Mesenteric fat pad (tissue), 1 donor: ENCODE measurements at regions not wholly inside any gene's neighbourhood (a gene's known extent, or its start where the extent isn't known, plus 50 kb on each side); places are given as distances from the start of the nearest gene placed in this dataset.
"Not testable (repeated sequence)": the region's sequence is repeated elsewhere in the genome, so short reads cannot be mapped to it uniquely, and the experiment has no call there.

Experiments
- DNase-seq: peaks from one replicate; pipeline ENCODE4 v3.0.0-alpha.2; 2020; ENCODE audit warnings: low spot score
- donor health status: DM: yes; HTN: yes; CAD: no.

DNA sequence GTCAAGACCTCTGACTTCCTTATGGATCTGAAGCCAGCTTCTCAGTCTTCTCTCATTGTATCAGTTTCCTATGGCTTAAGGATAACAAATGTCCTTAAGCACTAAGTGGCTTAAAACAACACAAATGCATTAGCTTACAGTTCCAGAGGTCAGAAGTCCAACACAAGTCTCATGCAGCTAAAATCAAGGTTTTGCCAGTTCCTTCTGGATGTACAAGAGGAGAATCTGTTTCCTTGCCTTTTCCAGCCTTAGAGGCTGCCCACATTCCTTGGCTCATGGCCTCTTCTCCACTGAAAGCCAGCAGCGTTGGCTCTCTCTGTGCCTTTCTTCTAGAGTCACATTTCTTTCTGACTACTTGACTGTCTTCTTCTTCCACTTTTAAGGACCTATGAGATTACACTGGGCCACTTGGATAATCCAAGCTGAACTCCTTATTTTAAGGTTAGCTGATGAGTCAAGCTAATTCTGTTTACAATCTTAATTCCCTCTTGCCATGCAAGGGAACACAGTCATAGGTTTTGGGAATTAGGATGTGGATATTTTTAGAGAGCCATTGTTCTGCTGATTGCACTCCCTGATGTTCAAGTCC lies 179.0 kb downstream of the BCAS1 start:
- DNase-seq = no peak

DNA sequence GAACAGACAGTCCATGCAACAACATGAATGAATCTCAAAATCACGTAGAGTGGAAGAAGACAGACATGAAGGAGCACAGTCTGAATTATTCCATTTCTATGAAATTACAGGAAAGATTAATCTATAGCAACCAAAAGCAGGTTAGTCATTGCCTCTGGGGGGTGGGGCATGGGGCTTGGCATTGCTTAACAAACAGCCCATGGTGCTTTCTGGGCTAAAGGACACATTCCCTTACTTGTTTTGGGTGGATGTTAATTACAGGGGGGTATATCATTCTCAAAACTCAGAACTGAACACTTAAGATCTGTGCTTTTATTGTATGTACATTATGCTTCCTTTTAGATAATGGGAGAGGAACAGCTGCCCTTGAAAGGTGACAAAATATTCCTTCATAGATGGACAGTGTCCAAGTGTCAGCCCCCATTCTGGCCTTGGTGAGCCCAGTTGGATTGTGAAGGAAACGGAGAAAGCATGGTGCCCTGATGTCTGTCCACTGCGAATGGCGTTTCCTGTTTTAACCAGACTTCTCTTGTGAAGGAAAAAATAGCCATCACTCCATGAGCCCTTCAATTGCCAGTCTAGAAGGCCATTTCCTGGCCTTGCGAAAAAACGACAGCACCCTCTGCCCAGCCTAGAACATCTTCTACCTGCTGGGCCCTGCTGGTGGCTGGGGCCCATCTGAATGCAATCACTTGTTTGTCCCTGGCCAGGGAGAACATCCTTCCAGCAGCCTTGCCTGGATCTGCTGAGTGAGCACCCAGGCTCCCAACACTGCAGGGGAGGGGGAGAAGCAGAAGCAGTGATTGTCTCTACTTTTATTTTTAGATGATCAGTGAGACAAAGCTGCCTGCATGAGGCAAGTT lies 179.7 kb downstream of the BCAS1 start:
- no peak for DNase-seq

DNA sequence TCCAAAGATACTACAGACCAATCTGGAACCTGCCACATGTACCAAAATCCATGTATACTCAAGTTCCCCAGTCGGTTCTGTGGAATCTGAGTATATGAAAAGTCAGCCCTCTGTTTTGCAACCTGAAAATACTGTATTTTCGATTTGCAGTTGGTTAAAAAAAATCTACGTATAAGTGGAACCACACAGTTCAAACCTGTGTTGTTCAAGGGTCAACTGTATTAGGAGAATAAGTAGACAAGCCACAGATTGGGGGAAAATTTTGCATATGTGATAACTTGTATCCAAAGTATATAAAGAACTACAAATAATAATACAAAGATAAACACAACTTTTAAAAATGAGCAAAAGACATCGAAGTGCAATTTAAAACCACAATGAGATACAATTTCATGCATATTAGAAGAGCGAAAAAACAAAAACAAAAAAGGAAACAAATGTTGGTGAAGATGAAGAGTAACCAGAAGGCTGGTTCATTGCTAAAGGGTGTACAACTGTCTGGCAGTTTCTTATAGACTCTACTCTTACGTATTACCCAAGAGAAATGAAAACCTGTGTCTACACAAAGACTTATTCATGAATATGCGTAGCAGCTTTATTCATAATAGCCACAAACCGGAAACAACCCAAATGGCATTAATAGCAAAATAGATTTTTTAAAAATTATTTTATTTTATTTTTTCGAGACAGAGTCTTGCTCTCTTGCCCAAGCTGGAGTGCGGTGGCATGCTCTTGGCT lies 180.8 kb downstream of the BCAS1 start:
- DNase-seq = no peak

DNA sequence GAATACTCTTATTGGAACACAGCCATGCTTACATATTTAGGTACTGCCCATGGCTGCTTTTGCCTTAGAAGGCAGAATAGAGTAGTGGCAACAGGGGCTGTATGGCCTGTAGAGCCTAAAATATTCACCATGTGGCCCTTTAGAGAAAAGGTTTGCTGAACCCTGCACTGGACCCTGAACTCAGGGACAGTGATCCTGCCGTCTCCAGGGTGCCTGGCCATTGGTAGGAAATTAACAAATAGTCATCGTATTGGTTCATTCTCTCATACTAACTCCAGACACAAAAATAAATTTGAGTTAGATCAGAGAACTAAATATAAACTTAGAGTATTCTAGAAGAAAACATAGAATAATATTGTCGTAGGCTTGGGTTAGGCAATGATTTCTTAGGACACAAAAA lies 181.4 kb downstream of the BCAS1 start:
- no peak for DNase-seq

DNA sequence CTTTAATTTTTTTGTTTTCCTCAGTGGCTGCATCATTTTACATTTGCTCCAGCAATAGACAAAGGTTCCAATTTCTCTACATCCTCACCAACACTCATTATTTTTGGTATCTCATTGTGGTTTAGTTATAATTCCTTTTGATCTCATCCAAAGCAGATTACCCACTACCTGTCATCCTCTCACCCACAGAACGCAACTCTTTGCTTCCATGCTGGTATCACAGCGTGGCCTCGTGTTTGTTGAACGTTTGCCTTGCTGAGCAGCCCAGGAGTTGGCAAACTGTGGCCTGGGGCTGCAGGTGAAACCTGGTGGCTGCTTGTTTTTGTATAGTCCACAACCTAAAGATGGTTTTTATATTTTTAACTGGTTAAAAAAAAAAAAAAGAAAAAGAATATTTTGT lies 181.9 kb downstream of the BCAS1 start:
- no peak for DNase-seq

DNA sequence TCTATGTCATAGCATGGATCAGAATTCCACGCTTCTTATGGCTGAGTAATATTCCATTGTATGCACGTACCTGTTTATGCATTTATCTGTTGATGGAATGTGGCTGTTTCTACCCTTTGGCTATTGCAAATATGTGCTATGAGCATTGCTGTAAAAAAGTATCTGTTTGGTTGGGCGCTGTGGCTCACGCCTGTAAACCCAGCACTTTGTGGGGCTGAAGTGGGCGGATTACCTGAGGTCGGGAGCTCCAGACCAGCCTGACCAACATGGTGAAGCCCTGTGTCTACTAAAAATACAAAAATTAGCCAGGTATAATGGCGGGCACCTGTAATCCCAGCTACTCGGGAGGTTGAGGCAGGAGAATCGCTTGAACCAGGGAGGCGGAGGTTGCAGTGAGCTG lies 182.4 kb downstream of the BCAS1 start:
- no peak for DNase-seq

DNA sequence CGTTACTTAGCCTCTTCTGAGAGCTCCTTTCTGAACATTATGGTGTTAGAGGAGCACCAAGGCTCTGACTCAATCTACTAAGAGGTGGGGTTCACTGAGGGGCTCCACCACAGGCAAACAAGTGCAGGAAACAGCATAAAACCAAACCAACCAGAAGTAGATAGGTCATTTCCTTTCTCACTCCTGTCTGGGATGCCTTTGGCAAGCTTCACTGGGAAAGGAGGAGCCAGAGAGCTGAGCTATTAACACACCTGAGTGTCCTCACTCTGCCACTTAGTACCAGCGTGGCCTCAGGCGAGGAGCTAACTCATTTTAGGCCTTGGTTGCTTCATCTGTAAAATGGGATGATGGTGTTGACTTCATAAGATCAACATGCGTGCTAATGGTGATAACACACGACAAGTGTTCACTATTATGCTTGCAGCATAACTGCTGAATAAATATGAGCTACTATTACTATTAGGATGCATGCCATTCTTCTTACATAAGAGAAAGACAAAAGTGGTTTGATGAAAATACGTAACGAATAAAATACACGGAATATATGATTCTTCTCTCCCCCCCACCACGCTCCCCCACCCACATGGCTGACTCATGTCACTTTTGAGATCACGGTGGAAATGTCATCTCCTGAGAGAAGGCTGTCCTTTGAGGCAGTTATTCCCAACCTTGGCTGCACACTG lies 185.4 kb downstream of the BCAS1 start:
- no peak for DNase-seq

DNA sequence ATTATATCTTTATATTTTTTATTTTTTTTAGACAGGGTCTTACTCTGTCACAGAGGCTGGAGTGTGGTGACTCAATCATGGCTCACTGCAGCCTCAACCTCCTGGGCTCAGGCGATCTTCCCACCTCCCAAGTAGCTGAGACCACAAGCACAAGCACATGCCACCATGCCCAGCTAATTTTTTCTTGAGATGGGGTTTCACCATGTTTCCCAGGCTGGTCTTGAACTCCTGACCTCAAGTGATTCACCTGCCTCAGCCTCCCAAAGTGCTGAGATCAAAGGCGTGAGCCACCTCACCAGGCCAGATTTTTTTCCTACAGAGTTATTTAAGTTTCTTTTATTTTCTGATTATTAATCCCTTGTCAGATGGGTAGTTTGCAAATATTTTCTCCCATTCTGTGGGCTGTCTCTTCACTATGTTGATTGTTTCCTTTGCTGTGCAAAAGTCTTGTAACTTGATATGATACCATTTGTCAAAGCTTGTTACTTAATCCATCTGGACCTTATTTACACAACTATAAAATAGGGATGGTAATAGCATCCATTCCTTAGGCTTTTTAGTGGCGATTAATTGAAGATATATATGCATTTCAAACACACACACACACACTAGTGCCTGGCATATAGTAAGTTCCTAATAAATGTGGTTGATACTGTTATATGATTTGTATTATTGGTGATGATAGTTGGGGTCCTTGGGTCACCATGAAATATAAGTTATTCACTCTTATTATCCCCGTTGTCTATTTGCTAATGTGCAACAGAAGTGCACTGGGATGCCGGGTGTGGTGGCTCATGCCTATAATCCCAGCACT lies 187.1 kb downstream of the BCAS1 start:
- DNase-seq = no peak

DNA sequence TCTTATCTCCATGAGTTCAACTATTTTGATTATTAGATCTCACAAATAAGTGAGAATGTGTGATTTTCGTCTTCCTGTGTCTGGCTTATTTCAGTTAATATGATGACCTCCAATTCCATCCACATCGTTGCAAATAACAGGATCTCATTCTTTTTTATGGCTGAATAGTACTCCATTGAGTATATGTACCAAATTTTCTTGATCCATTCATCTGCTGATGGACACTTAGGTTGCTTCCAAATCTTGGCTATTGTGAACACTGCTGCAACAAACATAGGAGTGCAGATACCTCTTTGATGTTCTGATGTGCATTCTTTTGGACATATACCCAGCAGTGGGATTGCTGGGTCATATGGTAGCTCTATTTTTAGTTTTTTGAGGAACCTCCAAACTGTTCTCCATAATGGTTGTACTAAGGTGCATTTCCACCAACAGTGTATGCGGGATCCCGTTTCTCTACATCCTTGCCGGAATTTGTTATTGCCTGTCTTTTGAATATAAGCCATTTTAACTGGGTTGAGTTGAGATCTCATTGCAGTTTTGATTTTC lies 187.9 kb downstream of the BCAS1 start:
- not testable (repeated sequence) for DNase-seq

DNA sequence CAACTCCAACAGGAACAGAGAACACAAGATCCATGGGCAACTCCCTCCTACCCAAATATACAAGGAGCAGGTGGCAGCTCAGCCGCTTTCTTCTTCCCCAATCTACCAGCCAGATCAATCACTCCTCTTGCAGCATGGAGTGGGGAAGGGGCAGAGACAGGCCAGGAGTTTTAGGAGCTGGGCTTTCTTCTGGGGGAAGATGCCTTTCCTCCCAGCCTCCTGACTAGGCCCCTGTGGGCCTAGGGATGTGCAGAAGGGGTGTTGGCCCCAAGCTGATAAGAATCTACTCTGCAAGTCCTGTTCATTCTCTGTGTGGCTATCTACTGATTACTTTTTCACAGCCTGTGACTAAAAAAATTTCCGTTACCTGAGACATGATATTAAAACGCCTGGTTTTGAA lies 189.0 kb downstream of the BCAS1 start:
- DNase-seq = no peak

DNA sequence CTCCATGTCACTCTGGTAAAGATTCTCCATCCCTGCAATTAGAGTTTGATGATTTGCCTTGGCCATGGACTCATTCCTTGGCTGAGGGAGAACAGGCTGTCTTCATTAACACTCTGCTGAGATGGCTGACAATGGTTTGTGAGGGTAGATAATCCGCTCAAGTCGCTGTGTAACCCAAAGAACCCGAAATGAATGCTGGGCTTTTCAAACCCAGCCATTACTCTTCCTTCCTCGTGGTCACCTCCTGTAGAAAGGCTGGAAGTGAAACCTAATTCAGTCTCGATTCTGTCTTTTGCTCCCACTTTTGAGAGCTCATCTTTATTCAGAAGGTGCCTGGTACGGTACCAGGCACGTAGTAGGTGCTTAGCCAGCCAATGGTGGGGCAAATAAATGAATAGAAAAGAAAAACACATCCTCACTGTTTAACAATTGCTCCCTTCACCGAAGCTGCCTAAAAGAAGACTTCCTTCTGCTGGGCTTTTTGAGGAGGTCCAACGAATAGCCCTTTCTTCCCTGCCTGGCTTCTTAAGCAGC lies 190.2 kb downstream of the BCAS1 start:
- no peak for DNase-seq

DNA sequence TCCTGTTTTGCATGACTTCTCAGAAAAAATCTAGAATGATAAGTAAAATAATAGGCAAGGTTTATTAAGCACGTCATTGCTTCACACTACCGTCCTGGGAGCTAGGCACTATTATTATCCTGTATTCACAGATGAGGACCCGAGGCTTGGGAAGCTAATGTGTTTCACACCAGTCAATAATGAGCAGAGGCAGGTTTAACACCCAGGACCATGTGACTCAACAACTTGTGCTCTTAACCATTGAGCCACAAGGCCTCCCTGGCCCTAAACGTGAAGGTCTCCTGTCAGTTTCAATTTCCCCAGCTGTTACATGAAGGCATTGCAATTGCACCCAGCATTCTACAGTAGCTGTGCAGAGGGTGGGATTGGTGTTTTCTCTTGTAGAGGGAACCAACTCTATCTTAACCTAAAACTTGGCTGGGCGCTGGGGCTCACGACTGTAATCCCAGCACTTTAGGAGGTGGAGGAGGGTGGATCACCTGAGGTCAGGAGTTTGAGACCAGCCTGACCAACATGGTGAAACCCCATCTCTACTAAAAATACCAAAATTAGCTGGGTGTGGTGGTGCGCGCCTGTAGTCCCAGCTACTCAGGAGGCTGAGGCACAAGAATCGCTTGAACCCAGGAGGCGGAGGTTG lies 191.2 kb downstream of the BCAS1 start:
- no peak for DNase-seq

DNA sequence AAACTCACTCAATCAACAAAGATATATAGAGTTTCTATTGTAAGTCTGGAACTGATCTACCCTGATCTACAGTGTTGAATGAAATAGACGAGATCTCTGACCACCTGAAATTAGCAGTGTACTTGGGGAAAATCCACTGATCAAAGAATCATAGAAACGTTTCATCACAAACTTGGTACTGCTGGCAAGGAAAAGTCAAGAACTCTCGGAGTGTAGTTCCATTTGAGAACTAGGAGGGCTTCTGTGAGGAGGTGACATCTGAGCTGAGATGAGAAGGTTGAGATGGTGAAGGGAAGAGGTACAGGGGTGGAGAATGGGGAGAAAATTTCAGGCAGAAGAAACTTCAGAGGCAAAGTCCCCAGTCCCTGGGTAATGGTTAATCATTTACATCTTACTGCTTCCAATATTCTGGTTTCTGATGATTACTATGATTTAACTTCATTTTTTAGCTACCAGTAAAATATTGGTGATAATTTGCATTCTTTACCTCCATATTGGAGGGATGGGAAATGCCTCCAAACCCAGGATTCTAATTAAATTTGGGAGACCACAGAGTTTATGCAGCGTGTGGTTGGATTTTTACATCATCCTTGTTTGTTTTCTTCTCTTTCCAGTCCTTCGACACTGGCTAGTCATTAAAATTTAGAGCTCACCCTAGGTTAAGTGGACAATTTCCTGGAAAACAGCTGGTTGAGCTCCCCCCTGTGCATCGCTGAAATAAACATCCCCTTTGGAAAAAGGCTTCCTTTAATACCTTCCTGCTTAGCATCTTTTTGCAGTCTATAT lies 191.9 kb downstream of the BCAS1 start:
- no peak for DNase-seq

DNA sequence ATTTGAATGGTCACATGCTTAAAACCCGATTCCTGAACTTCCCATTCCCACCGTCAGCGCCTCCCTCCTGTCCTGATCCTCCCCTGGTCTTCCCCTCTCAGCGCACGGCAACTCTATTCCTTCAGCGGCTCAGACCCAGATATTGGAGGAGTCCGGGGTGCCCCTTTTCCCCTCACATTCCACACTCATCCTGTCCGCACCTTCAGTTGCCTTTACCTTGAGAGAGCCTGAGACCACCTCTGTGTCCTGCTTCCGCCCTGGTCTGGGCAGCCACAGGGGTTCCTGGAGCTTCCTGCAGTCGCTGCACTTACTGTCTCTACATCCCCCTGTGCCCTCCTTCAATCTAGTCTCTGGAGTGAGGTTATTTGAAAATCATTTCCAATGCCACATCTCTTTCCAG lies 193.4 kb downstream of the BCAS1 start:
- DNase-seq = no peak

DNA sequence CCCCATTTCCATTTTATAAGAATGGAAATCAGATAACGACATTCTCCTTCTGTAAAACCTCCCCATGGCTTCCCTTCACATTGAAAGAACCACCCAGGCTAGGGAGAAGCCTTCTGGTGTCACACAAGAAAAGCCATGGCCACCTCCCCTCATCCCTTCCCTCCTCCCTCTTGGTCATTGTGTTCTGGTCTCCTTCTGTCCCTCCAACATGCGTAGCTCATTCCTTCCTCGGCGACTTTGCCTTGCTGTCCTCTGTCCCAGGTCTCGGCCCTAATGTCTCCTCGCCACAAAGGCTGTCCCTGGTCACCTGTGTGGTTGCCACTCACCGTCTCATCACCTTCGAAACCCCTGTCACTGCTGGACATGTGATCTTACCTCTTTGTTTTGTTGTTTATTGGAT lies 193.9 kb downstream of the BCAS1 start:
- DNase-seq = no peak

DNA sequence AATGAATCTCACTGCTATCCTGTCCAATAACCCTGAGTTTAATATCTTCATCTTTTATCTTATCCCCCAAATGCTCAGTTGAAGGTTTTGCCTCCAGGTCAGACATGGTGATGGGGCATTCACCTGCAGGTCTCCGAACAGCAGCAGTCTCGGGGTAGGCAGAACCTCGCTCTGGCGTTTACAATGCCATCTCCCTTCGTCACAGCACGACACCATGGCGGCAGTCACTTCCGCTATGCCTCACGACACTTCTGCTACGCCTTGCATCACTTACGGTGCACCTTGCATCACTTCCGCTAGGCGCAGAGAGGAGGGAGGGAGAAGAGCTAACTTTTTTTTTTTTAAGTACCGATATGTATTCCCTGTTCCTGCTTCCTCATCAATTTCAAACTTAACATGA lies 194.9 kb downstream of the BCAS1 start:
- no peak for DNase-seq

DNA sequence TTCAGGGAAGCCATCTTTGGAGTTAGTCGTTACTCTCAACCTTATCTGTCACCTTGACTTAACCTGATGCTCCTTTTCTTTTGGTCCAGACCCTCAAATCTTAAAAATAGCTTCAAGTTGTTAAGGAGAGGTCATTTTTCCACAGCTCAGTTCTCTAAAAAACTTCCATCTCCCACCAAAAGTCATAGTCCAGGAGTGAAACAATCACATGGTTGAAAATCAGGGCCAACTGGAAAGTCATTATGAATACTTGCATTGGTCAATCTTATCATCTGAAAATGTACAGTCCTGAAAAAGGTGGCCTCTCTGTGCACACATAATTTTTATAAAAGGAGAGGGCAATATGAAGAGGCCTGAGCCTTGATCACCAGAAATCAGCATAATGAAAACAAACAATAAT lies 195.7 kb downstream of the BCAS1 start:
- no peak for DNase-seq

DNA sequence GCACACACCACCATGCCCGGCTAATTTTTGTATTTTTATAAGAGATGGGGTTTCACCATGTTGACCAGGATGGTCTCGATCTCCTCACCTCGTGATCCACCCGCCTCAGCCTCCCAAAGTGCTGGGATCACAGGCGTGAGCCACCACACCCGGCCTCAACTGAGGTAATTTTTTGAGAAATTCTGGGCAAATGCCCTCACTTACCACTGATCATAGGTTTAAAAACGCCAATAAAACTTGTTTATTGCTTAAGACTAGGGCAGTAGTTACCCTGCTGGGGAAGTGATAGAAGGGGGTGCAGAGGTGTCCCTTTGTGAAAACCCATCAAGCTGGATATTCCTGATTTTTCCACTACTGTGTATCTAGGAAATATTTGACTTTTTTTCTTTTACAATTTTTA lies 196.3 kb downstream of the BCAS1 start:
- DNase-seq = no peak

DNA sequence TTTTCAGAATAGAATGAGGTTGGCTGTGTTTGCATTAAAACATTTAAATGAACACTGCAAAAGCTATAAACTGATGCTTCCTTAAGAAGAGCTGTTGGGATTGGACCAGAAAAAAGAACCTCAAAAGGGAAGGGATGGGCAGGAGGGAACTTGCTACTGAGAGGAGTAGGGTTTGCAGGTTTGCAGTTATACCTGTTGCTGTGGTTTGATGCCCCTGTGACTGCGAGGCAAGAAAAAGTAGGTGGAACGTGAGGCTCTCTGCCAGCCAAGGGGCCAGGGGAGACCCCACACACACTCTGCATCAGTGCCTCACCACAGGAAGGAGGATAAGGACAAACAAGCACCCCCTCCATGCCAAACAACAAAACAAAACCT lies 197.2 kb downstream of the BCAS1 start:
- DNase-seq = no peak
